ENCODE measurements at regions not wholly inside any gene's neighbourhood (a gene's known extent, or its start where the extent isn't known, plus 50 kb on each side); places are given as distances from the start of the nearest gene placed in this dataset.

GRCh38 chr10:69684020-69684980, 54.3 kb downstream of the FAM241B start:
- DNase-seq, result no peak

DNA sequence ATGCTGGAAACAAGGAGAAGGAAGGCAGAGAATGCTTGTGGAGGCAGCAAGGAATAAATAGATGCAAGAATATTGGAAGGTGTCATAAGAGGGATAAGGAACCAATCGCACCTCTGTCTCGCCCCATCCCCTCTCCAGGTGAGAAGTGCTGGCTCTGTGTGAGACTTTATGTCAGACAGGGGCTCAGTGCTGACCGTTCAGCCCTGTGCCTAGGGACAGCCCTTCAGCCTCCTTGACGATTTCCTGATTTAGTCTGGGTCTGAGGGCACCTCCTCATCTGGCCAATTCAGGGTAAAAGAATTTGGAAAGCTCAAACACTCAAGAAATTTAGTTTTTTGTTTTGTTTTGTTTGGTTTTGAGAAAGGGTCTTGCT, 54.9 kb downstream of the FAM241B start:
- DNase-seq, result no peak

DNA sequence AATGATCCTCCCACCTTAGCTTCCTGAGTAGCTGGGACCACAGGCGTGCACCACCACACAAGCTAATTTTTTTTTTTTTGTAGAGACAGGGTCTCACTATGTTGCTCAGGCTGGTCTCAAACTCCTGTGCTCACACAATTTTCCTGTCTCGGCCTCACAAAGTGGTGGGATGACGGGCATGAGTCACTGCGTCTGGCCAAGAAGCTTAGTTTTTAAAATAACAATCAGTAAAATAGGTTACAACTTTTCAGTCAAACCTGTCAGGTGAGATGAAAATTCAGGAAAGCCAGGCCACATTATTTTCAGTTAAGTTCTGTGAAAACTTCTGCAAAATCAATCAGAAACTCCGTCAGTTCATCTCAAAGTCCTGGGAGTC, 55.4 kb downstream of the FAM241B start:
- DNase-seq, result no peak

- no peak for DNase-seq
Measured at GRCh38 chr10:69685802-69686585, 55.9 kb downstream of the FAM241B start.

DNA sequence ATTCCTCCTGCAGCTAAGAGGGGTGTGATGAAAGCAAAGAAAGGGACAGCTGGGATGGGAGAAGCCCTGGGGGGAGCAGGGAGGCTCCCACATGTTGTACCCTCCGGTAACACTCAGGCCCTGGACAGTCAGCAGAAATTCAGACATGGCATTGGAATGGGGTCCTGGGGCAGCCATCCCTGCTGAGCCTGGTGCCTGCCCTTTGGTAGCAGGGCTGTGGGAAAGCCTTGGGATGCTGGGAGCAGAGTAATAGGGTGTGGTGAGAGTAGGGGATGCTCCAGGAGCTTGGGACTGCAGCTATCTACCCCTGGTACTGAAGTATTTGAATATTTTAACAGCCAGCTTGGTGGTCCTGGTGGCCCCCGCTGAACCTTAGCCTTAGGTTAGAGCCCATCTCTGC, 56.8 kb downstream of the FAM241B start:
- no peak for DNase-seq

GRCh38 chr10:69687426-69687825, 57.4 kb downstream of the FAM241B start:
- DNase-seq, result no peak

- no peak for DNase-seq
Measured at GRCh38 chr10:69692267-69692666, 62.2 kb downstream of the FAM241B start.

DNA sequence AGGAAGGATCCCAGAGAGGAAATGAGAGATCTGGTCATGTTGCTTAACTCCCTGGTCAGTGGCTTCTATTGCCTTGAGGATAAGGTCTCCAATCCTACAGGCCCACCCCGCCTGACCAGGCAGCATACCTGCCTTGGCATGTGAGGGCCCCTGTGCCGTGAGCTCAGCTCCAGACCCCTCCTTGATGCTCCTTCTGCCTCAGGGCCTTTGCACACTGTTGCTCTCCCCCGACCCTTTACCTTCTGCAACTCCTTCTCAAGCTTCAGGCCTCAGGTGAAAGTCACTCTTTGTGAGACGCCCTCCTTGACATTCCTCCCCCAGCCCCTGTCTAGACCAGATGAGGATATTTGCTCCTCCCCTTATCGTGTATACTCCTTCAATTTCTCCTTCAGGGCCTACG, 62.8 kb downstream of the FAM241B start:
- DNase-seq, result no peak

DNA sequence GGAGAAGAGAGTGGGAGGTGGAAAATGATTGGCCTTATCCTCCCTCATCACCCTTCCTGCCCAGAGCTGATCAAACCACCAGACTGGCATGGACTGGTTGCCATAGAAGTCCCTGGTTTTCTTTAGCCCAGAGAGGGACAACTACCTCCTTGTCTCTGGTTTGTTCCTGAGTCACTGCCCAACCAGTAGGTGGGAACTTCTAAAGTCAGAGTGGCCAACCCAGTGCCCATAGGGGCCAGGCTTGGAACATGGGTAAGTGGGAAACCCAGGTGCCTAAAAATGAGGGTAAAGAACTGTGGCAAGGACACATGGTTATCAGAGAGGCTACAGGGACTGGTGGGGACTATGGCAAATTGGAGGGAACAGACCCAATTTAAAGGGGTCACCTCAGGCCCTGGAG, 63.8 kb downstream of the FAM241B start:
- DNase-seq, result no peak

- no peak for DNase-seq
Measured at GRCh38 chr10:69696073-69696731, 66.2 kb downstream of the FAM241B start.

DNA sequence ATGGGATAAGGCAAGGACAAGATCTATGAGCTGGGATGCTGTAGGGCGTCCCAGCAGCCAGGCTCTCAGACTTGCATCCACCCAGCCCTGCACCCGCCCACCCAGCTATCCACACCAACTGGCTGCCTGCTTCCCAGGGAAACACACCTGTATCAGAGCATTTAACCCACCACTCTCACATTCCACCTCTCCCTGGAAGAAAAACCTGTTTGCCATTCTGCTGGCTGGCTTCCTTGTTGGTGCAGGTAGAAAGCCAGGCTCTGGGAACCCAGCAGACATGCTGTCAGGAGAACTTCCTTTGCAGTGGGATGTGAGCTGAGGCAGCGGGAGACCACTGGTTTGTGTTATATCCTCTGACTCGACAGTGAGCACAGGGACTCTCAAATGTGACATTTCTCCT, 67.0 kb downstream of the FAM241B start:
- DNase-seq, result no peak

DNA sequence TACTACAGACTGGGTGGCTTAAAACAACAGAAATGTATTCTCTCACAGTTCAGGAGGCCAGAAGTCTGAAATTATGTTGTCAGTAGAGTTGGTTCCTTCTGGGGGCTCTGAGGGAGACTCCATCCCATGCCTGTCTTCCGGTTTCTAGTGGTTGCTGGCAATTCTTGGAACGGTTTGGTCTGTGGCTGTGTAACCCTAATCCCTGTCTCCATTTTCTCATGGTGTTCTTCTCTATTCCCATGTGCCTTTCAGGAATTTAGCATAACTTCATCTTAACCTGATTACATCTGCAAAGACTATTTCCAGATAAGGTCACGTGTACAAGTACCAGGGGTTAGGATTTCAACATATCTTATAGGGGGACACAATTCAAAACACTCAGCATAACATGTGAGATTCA, 73.2 kb downstream of the FAM241B start:
- DNase-seq, result no peak

DNA sequence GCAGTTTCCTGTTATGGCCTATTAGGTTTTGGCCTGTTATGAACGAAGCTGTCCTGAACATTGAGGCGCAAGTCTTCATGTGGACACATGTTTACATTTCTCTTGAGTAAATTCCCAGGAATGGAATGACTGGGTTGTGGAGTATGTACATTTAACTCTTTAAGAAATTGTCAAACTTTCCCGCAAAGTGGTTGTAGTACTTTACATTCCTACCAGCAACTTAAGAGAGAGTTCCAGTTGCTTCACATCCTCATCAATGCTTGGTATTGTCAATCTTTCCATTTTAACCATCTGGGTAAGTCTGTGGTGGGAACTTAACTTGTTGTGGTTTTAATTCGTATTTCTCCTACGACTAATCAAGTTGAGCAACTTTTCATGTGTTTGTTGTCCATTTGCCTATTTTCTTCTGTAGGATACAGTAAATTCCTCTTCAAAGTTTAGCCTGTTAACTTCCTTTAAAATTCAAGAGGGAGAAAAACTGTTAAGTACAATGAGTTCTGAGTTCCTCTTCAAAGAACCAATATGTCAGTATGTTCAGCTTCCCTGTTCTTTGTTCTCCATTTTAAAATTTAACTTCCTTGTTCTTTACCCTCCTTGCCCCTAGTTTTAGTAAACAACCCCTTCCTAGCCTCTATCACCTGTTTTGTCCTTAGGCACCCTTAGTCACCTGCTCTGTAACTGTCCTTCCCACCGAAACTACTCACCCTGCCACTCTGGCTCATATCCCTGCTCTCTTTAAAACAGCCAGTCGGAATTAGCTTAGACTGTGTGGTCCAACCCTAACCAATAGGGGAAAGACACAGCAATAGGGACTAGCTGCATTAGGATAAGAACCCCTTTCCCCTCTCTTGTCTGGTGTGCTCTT, 74.0 kb downstream of the FAM241B start:
- no peak for DNase-seq

GRCh38 chr10:69709366-69709941, 79.4 kb downstream of the FAM241B start:
- no peak for DNase-seq

GRCh38 chr10:69710008-69710888, 80.2 kb downstream of the FAM241B start:
- DNase-seq, result no peak

DNA sequence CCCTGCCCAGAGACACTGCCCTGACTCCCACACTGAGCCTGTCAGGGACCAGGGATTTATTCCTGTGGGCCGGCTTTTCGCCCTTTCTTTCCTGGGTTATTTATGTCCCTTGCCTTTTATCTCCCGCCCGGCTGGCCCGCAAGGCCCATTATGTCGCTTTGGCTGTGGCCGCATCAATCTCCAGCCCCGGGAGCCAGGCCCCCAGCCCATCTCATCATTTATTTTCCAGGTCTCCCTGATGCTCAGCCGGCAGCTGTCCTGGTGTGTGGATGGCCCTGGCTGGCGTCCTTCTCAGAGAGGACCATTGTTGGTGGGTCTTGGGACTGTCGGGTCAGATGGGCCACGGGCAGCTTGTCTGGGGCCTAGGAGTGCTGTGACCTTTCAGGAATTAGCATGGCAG, 82.3 kb downstream of the FAM241B start:
- no peak for DNase-seq

DNA sequence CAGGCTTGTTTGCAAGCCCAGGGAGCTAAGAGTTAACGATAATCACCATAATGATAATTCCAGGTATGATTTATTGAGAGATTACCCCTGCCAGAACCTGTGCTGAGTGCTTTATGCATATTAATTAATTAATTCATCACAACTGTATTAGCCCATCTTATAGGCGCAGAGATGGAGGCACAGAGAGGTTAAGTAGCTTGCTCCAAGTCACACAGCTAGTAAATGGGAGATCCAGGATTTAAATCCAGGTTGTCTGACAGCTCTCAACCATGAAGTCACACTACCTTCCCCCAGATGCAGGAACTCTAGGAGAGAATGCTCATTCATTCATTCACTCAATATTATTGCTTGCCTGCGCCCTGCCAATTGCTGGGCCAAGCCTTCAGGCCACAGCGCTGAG, 84.5 kb downstream of the FAM241B start:
- no peak for DNase-seq

GRCh38 chr10:69715156-69715898, 85.3 kb downstream of the FAM241B start:
- DNase-seq, result no peak

- DNase-seq, result no peak
Measured at GRCh38 chr10:69715899-69716606, 85.7 kb upstream of the COL13A1 start.

Data from activated CD4-positive, CD25-positive, alpha-beta regulatory T cell treated with anti-CD3 and anti-CD28 coated beads, Interleukin-2, amount 50 U/mL, for 72 hours (primary cell).